GM12891 (cell line): ENCODE measurements at regions not wholly inside any gene's neighbourhood (a gene's known extent, or its start where the extent isn't known, plus 50 kb on each side); places are given as distances from the start of the nearest gene placed in this dataset.

ENCODE experiments used
- PAX5 ChIP-seq: IDR thresholded peaks from 2 replicates; pipeline ENCODE4 v1.6.1; 2011; ENCODE audit warnings: low read length, moderate library complexity, mild to moderate bottlenecking; ENCODE audit not compliant: insufficient read depth, severe bottlenecking
- POLR2A ChIP-seq: IDR thresholded peaks from 2 replicates; pipeline ENCODE4 v1.6.1; 2011; ENCODE audit warnings: low read depth, low read length, control low read depth
- POLR2AphosphoS5 ChIP-seq: IDR thresholded peaks from 2 replicates; pipeline ENCODE4 v1.6.1; 2011; ENCODE audit warnings: low read depth, low read length, control low read depth
- POU2F2 ChIP-seq: IDR thresholded peaks from 2 replicates; pipeline ENCODE4 v1.6.1; 2011; ENCODE audit warnings: low read depth, mild to moderate bottlenecking, control low read depth, low read length, moderate library complexity
- SPI1 ChIP-seq: IDR thresholded peaks from 2 replicates; pipeline ENCODE4 v1.6.1; 2011; ENCODE audit warnings: low read depth, low read length, control low read depth

DNA sequence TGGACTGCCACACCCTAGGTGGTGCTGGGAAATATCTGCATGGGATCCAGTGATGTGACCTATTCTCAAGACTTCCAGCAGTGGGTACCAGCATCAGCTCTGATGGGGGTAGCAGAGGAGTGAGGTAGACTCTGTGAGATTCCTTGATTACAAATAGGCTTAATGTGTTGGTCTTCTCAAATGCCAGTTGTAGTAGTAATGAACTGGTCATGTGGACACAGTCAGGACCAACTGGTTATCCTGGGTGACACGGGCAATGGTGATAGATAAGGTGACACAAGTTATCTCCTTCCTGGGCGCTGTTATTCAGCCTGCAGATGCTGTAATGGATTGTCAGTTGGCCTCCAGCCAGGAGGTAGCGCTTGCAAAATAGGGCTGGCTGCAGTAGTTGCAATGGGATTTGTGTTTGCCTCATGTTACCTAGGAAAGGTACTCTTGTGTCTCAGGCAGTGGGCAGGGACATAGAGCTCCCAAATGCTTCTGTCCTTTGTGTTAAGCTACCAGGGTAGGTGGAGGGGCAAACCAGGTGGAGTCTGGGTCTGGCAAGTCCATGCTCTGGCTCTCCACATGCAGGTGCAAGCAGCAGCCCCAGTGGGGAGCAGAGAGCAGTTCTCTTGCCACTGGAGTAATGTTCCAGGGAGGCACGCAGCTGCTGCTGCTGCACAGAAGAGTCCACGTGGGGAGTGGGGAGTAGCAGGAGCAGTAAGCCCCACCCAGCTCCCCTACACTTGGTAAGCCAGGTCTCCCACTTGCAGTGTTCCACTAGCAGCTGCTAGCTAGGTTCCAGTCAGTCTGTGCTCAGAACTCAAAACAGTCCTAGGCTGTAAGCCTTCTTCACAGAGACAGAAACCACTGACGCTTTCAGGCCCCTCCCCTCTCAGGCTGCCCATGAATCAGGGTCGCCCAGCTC is 505.4 kb upstream of the DDX18 start:
- no peak for TF ChIP-seq POLR2A
- TF ChIP-seq PAX5, result no peak
- no peak for TF ChIP-seq POU2F2
- TF ChIP-seq POLR2AphosphoS5, result no peak
- TF ChIP-seq SPI1, result no peak
